AG10803 (cell line): ENCODE measurements at regions not wholly inside any gene's neighbourhood (a gene's known extent, or its start where the extent isn't known, plus 50 kb on each side); places are given as distances from the start of the nearest gene placed in this dataset.

Experiments used
- DNase-seq: peaks from one replicate; pipeline ENCODE4 v3.0.0; 2010; ENCODE audit warnings: low read depth
- H3K4me3 ChIP-seq: 2 replicates; pipeline ENCODE4 v1.5.1; 2011; ENCODE audit warnings: mild to moderate bottlenecking, low read length, control low read depth
- CTCF ChIP-seq: conservative IDR thresholded peaks from 2 replicates; pipeline ENCODE4 v1.5.1; 2011; ENCODE audit warnings: mild to moderate bottlenecking, low read length, control low read depth, inconsistent platforms

DNA sequence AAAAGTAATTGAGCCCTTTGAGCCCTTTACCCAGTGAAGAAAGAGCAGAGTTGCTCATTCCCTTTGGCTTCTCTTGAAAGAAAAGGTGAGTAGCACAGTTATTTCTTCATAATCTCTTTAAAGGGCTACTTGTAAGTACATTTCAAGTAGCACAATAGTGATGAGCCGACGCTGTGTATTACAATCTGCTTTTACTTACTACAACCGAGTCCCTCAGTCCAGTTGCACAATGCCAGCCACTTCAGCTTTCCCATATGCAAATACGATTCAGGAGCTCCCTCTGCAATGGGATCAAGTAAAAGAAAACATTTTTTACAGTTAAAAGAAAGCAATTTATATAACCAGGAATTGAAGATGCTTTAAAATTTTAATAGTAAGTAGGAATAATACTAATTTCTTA, 868.5 kb downstream of the RNF144A start:
- H3K4me3 ChIP-seq, result no peak overlapping the region
- peak; percentile 22 for DNase-seq
- no peak for TF ChIP-seq CTCF

DNA sequence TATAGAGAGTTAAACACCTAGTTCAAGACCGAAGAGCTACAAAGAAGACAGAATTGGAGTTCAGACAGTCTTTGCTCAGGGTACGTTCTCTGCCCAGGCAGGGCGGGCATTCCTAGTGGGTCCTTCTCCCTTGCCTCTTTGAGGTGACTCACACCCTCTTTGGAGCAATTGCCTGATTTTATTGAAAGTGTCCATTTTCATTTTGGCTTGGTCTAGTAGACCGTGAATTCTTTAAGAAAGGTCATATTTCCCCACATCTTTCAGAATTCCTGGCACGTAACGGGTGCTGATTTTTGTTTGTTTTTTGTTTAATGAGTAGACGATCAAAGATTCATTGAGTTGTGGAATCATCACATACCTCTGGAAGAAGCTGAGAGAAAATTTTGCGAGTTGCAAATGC, 871.5 kb downstream of the RNF144A start:
- TF ChIP-seq CTCF, result no peak
- DNase-seq, result no peak

DNA sequence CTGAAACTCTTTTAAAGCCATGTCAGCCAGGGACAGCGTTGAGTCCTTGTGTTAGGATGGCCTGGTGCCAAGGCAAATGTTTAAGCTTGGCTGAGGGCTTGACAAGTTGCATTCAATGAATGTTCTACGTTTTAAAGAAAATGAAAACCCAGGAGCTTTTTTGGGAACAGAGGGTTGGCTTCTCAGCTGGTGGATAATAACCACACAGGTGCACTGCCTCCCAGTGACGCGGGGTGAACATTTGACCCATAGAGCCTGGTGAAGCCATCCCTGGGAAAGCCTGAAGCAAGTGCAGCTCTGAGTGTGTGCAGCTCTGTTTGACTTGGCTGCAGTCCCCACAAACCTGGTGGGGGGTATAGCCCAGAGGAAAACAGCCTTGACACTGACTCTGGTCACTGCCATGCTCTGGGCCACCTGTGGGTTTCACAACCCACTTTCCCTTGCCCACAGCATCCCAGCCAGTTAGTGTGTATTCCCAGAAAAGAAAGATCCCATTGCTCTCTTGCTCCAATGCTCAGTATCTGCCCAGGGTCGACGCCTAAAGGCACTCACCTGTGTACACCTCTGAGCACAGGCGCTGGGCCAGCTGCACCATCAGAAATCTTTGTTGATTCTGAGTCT, 874.9 kb downstream of the RNF144A start:
- H3K4me3 ChIP-seq, result no peak overlapping the region
- TF ChIP-seq CTCF, result no peak
- DNase-seq, result no peak

More for the DNA sequence above, 871.5 kb downstream of the RNF144A start:
- no peak overlapping the region for H3K4me3 ChIP-seq

DNA sequence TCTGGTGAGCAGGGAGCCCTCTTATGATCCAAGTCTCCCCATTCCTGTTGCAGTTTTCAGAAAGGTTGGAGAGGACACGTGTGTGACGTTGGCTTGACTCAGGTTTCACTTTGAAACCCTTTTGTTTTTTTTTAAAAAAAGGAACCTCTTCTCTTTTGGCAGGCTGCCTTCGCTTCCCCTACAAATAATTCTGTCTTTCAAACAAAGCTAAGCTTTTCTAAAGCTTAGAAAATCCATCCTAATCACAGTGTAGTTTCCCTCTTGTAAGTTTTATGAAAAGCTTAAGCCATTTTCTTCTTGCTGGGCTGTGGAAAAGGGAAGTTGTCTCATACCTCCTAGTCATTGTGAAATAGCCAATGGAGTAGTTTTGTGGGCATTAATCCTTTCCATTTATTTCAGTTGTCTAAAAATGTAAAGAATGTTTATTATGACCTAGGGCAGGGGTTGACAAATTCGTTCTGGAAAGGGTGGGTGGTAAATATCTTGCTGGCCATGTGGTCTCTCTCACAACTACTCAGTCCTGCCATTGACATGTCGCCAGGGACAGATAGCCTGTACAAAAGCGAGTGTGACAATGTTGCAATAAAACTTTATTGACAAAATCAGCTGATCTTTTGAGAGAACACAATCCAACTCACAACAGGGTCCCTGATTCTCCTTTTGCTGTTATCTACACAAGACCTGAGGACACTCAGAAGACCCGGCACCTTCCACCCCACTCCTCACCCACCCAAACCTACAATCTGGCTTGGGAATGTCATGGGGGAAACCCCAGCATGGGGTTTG, 878.8 kb downstream of the RNF144A start:
- TF ChIP-seq CTCF, result no peak
- peak; percentile 27 for DNase-seq
- no peak overlapping the region for H3K4me3 ChIP-seq

- no peak for TF ChIP-seq CTCF
- DNase-seq, result no peak
- no peak overlapping the region for H3K4me3 ChIP-seq
These were observed 881.8 kb upstream of the ID2 start for GRCh38 chr2:7800031-7800430.

DNA sequence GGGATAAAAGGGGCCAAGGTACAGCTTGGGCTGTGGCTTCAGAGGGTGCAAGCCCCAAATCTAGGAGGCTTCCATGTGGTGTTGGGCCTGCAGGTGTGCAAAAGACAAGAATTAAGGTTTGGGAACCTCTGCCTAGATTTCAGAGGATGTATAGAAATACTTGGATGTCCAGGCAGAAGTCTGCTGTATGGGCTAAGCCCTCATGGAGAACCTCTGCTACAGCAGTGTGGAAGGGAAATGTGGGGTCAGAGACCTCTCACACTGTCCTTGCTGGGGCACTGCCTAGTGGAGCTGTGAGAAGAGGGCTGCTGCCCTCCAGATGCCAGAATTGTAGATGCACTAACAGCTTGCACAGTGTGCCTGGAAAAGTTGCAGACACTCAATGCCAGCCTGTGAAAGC, 880.6 kb upstream of the ID2 start:
- no peak for TF ChIP-seq CTCF

DNA sequence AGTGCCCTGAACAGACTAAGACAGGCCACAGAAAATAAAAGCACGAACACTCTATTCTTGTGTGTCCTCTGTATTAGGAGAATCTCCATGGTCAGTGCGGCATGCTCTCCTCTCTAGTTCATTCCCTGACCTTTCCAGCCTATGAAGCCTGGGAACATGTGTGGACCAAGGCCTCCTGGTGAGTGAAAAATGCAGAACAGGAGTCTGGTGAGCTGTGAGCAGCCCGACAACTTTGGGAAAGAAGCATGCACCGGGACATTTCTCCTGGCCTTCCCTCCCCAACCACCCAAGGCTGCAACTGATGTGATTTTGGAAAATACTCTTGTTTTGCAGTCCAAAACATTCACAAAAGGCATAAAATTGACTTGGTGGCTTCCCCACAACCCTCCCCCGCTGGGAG, 878.3 kb upstream of the ID2 start:
- TF ChIP-seq CTCF, result no peak
- H3K4me3 ChIP-seq, result no peak overlapping the region
- DNase-seq, result no peak

More for the DNA sequence above, 880.6 kb upstream of the ID2 start:
- H3K4me3 ChIP-seq, result no peak overlapping the region
- no peak for DNase-seq
